OCI-LY7 (cell line): ENCODE measurements at regions not wholly inside any gene's neighbourhood (a gene's known extent, or its start where the extent isn't known, plus 50 kb on each side); places are given as distances from the start of the nearest gene placed in this dataset.

Experiments
- BruUV-seq: library from RNA; stranded (reverse); fragments of 400-500 nt; replicated peaks from 2 replicates; lab custom pipeline; 2021; lab: Mats Ljungman, UMichigan
- CTCF ChIA-PET: fragments of 300-600 bp; sonication (Branson Sonifier 250); formaldehyde crosslinking; loops from one replicate; lab custom pipeline; 2022; ENCODE audit warnings: antibody characterized with exemption; ENCODE audit not compliant: unreplicated experiment; lab: Charles Lee
- POLR2A ChIA-PET: fragments of 300-600 bp; sonication (Branson Sonifier 250); formaldehyde crosslinking; loops from one replicate; lab custom pipeline; 2022; ENCODE audit warnings: antibody characterized with exemption; lab: Charles Lee
- DNase-seq: peaks from one replicate; pipeline ENCODE4 v3.0.0-alpha.2; 2015; ENCODE audit warnings: low spot score
- H2AFZ ChIP-seq: fragments of 200-600 bp; sonication (generic), shearing (Covaris generic); 2 replicates; pipeline ENCODE4 v1.6.1; 2014; ENCODE audit warnings: mild to moderate bottlenecking, antibody characterized with exemption, low read length, moderate library complexity
- H3K27ac ChIP-seq: fragments of 200-600 bp; sonication (generic); 2 replicates; pipeline ENCODE4 v1.5.1; 2014; ENCODE audit warnings: mixed run types, low read depth, mild to moderate bottlenecking, moderate library complexity, low read length, inconsistent platforms; ENCODE audit not compliant: poor library complexity, severe bottlenecking
- H3K36me3 ChIP-seq: fragments of 200-600 bp; sonication (generic); 2 replicates; pipeline ENCODE4 v1.6.1; 2014; ENCODE audit warnings: mild to moderate bottlenecking, antibody characterized with exemption, low read length, moderate library complexity, mixed read lengths; ENCODE audit not compliant: insufficient read depth
- H3K4me1 ChIP-seq: fragments of 200-600 bp; sonication (generic); 2 replicates; pipeline ENCODE4 v1.5.1; 2014; ENCODE audit warnings: mild to moderate bottlenecking, low read length; ENCODE audit not compliant: insufficient read depth, poor library complexity, severe bottlenecking
- H3K4me2 ChIP-seq: fragments of 200-600 bp; sonication (generic); 2 replicates; pipeline ENCODE4 v1.6.1; 2014; ENCODE audit warnings: mild to moderate bottlenecking, low read length
- H3K4me3 ChIP-seq: fragments of 200-600 bp; sonication (generic); 2 replicates; pipeline ENCODE4 v1.5.1; 2014; ENCODE audit warnings: mild to moderate bottlenecking, low read depth, low read length; ENCODE audit not compliant: poor library complexity, severe bottlenecking
- H3K79me2 ChIP-seq: fragments of 200-600 bp; sonication (generic); 2 replicates; pipeline ENCODE4 v1.6.1; 2016; ENCODE audit warnings: low read depth, mild to moderate bottlenecking, low read length, moderate library complexity, mixed read lengths; ENCODE audit not compliant: insufficient read depth
- H3K9me2 ChIP-seq: fragments of 200-600 bp; sonication (generic); 2 replicates; pipeline ENCODE4 v1.6.1; 2016; ENCODE audit warnings: mild to moderate bottlenecking, low read length, mixed read lengths; ENCODE audit not compliant: insufficient read depth
- H3K9me3 ChIP-seq: fragments of 200-600 bp; sonication (generic); 2 replicates; pipeline ENCODE4 v1.6.1; 2014; ENCODE audit warnings: mild to moderate bottlenecking, mixed run types, low read length, mixed read lengths
- H4K20me1 ChIP-seq: fragments of 200-600 bp; sonication (generic); 2 replicates; pipeline ENCODE4 v1.6.1; 2014; ENCODE audit warnings: mild to moderate bottlenecking, antibody characterized with exemption, low read length, moderate library complexity, mixed read lengths; ENCODE audit not compliant: insufficient read depth
- CTCF ChIP-seq: fragments of 200-600 bp; sonication (generic); conservative IDR thresholded peaks from 2 replicates; pipeline ENCODE4 v1.5.1; 2014; ENCODE audit warnings: mild to moderate bottlenecking, antibody characterized with exemption, low read length, moderate library complexity, mixed read lengths
- EZH2phosphoT487 ChIP-seq: fragments of 200-600 bp; sonication (generic); IDR thresholded peaks from 2 replicates; pipeline ENCODE4 v1.6.1; 2018; ENCODE audit warnings: low read depth, borderline replicate concordance, mild to moderate bottlenecking, mixed run types, antibody characterized with exemption, low read length, moderate library complexity, mixed read lengths
- intact Hi-C: fragments of 100-400 bp; cut with micrococcal nuclease; formaldehyde crosslinking; loops from one replicate; pipeline ENCODE4 v1.10.0; 2022; ENCODE audit not compliant: unreplicated experiment

GRCh38 chr14:30114051-30114450 is 186.4 kb upstream of the PRKD1 start:
- no peaks in the 10 kb centered on the region for H3K36me3 ChIP-seq
- no peak for TF ChIP-seq CTCF
- no peak for TF ChIP-seq EZH2phosphoT487

GRCh38 chr14:30115756-30116155 is 188.1 kb upstream of the PRKD1 start:
- intact Hi-C loops = no loop called here
- CTCF ChIA-PET = no interaction called here
- Histone ChIP-seq H4K20me1 (no peaks in the 10 kb centered on the region), H3K36me3 (no peaks in the 10 kb centered on the region), H3K4me2 (no peak overlapping the region), H3K4me3 (no peak overlapping the region), H3K27ac (no peak overlapping the region), H3K79me2 (no peaks in the 10 kb centered on the region), H3K9me2 (no peaks in the 10 kb centered on the region), H3K9me3 (no peaks in the 10 kb centered on the region), H3K4me1 (no peaks in the 10 kb centered on the region), H2AFZ (no peak overlapping the region)
- POLR2A ChIA-PET = no interaction called here
- DNase-seq = no peak
- TF ChIP-seq CTCF (no peak), EZH2phosphoT487 (no peak)
- BruUV-seq = no TSS peak

More at GRCh38 chr14:30114051-30114450, 186.4 kb upstream of the PRKD1 start:
- Histone ChIP-seq H3K9me3 (no peaks in the 10 kb centered on the region), H3K27ac (no peak overlapping the region), H2AFZ (no peak overlapping the region), H3K4me3 (no peak overlapping the region), H3K4me2 (no peak overlapping the region), H4K20me1 (no peaks in the 10 kb centered on the region), H3K9me2 (no peaks in the 10 kb centered on the region), H3K79me2 (no peaks in the 10 kb centered on the region), H3K4me1 (no peaks in the 10 kb centered on the region)
- no TSS peak for BruUV-seq
- ChIA-PET POLR2A (interaction anchor here (1.0 kb wide), 1 partner anchor 9 kb away, joined by 3 read pairs; no protein-coding TSS in a partner anchor), CTCF (no interaction called here)
- intact Hi-C loops = no loop called here
- DNase-seq = no peak

- H3K4me1 ChIP-seq = no peaks in the 10 kb centered on the region
- no peaks in the 10 kb centered on the region for H3K9me3 ChIP-seq
- H3K9me2 ChIP-seq = no peaks in the 10 kb centered on the region
- no peak overlapping the region for H2AFZ ChIP-seq
- intact Hi-C loops = no loop called here
- H3K36me3 ChIP-seq = no peaks in the 10 kb centered on the region
- POLR2A ChIA-PET = no interaction called here
- TF ChIP-seq CTCF (no peak), EZH2phosphoT487 (no peak)
- H3K79me2 ChIP-seq = no peaks in the 10 kb centered on the region
- no peak overlapping the region for H3K4me3 ChIP-seq
- no peaks in the 10 kb centered on the region for H4K20me1 ChIP-seq
- CTCF ChIA-PET = no interaction called here
- BruUV-seq = no TSS peak
- no peak for DNase-seq
- no peak overlapping the region for H3K27ac ChIP-seq
- H3K4me2 ChIP-seq = no peak overlapping the region
These were observed 191.5 kb upstream of the PRKD1 start for GRCh38 chr14:30118992-30119640.
